ENCODE measurements at regions not wholly inside any gene's neighbourhood (a gene's known extent, or its start where the extent isn't known, plus 50 kb on each side); places are given as distances from the start of the nearest gene placed in this dataset.

- DNase-seq (ENCODE audit: low read depth): no peak
- TF ChIP-seq POLR2A (IDR thresholded peaks at IDR 0.05; ENCODE audit: extremely low read depth, insufficient read length) (no peak), CTCF (IDR thresholded peaks at IDR 0.05; ENCODE audit: low read depth, low read length) (no peak), MYC (IDR thresholded peaks at IDR 0.05; ENCODE audit: low read depth, low read length) (no peak)
- TF ChIP-seq, protein P1, sequence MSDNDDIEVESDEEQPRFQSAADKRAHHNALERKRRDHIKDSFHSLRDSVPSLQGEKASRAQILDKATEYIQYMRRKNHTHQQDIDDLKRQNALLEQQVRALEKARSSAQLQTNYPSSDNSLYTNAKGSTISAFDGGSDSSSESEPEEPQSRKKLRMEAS (IDR thresholded peaks at IDR 0.05; ENCODE audit: low read depth, low read length): no peak
- H3K4me3 ChIP-seq (ENCODE audit: low read depth, low read length): no peak overlapping the region
Measured at GRCh38 chr14:65339866-65340265, 72.7 kb upstream of the FUT8 start.

GRCh38 chr14:65344011-65344410 lies 68.5 kb upstream of the FUT8 start:
- peak; percentile 21 for DNase-seq (ENCODE audit: low read depth)
- TF ChIP-seq POLR2A (IDR thresholded peaks at IDR 0.05; ENCODE audit: extremely low read depth, insufficient read length) (no peak), MYC (IDR thresholded peaks at IDR 0.05; ENCODE audit: low read depth, low read length) (no peak), CTCF (IDR thresholded peaks at IDR 0.05; ENCODE audit: low read depth, low read length) (no peak)
- TF ChIP-seq, protein P1 (IDR thresholded peaks at IDR 0.05; ENCODE audit: low read depth, low read length): no peak
- H3K4me3 ChIP-seq (ENCODE audit: low read depth, low read length): no peak overlapping the region

DNA sequence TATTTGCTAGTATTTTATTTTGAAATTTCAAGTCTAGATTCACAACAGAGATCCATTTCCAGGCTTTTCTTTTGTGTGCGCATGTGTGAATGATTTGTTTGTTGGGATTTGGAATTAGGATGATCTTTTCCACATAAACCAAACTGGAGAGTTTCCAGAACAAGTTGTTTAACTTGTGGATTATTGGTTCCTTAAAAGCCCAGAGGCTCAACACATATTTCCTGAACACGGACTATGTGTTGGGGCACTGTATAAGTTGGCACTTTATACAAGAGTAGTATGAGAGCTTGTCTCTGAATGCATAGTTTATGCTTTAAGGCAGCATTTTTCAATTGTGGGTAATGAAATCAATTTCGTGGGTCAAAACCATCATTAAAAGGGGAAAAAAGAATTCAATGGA lies 67.3 kb upstream of the FUT8 start:
- no peak overlapping the region for H3K4me3 ChIP-seq (ENCODE audit: low read depth, low read length)
- TF ChIP-seq, protein P1 (IDR thresholded peaks at IDR 0.05; ENCODE audit: low read depth, low read length): no peak
- TF ChIP-seq CTCF (IDR thresholded peaks at IDR 0.05; ENCODE audit: low read depth, low read length): no peak
- TF ChIP-seq POLR2A (IDR thresholded peaks at IDR 0.05; ENCODE audit: extremely low read depth, insufficient read length): no peak
- DNase-seq (ENCODE audit: low read depth): no peak

GRCh38 chr14:65346474-65346873 lies 66.1 kb upstream of the FUT8 start:
- TF ChIP-seq POLR2A (IDR thresholded peaks at IDR 0.05; ENCODE audit: extremely low read depth, insufficient read length) (no peak), CTCF (IDR thresholded peaks at IDR 0.05; ENCODE audit: low read depth, low read length) (no peak), MYC (IDR thresholded peaks at IDR 0.05; ENCODE audit: low read depth, low read length) (no peak)
- TF ChIP-seq, protein P1 (IDR thresholded peaks at IDR 0.05; ENCODE audit: low read depth, low read length): no peak
- DNase-seq (ENCODE audit: low read depth): no peak
- H3K4me3 ChIP-seq (ENCODE audit: low read depth, low read length): no peak overlapping the region

- no peak overlapping the region for H3K4me3 ChIP-seq (ENCODE audit: low read depth, low read length)
- no peak for DNase-seq (ENCODE audit: low read depth)
- TF ChIP-seq POLR2A (IDR thresholded peaks at IDR 0.05; ENCODE audit: extremely low read depth, insufficient read length): no peak
- no peak for TF ChIP-seq MYC (IDR thresholded peaks at IDR 0.05; ENCODE audit: low read depth, low read length)
- TF ChIP-seq CTCF (IDR thresholded peaks at IDR 0.05; ENCODE audit: low read depth, low read length): no peak
- TF ChIP-seq, protein P1 (IDR thresholded peaks at IDR 0.05; ENCODE audit: low read depth, low read length): no peak
Measured at GRCh38 chr14:65346895-65347294, 65.6 kb upstream of the FUT8 start.

GRCh38 chr14:65348137-65348536 lies 64.4 kb upstream of the FUT8 start:
- TF ChIP-seq, protein P1 (IDR thresholded peaks at IDR 0.05; ENCODE audit: low read depth, low read length): no peak
- TF ChIP-seq POLR2A (IDR thresholded peaks at IDR 0.05; ENCODE audit: extremely low read depth, insufficient read length) (no peak), CTCF (IDR thresholded peaks at IDR 0.05; ENCODE audit: low read depth, low read length) (no peak), MYC (IDR thresholded peaks at IDR 0.05; ENCODE audit: low read depth, low read length) (no peak)
- DNase-seq (ENCODE audit: low read depth): peak; percentile 14

More at GRCh38 chr14:65348137-65348536, 64.4 kb upstream of the FUT8 start:
- H3K4me3 ChIP-seq (ENCODE audit: low read depth, low read length): no peak overlapping the region

Data from NB4 (cell line).